GM19238 (cell line): ENCODE measurements at regions not wholly inside any gene's neighbourhood (a gene's known extent, or its start where the extent isn't known, plus 50 kb on each side); places are given as distances from the start of the nearest gene placed in this dataset.

Experiments
- DNase-seq: peaks from one replicate; pipeline ENCODE4 v3.0.0; 2011; ENCODE audit warnings: low spot score; ENCODE audit not compliant: insufficient read length

DNA sequence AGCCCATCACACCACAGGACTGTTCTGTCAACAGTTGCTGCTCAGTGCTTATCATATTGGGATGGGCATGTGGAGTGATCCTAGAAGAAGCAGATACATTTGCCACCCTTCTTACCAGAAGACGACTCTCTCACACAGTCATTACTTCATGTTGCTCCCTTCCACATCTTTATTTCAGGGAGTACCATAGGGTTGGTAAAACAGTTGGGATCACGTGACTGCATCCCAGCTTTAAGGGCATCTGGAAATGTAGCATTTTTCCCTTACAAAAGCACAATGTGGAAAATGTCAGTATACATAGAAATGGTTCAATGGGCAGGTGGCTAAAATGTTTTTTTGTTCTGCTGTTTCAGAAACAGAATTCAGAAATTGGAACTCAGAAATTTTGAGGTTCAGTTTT, 791.0 kb downstream of the OTOL1 start:
- no peak for DNase-seq

DNA sequence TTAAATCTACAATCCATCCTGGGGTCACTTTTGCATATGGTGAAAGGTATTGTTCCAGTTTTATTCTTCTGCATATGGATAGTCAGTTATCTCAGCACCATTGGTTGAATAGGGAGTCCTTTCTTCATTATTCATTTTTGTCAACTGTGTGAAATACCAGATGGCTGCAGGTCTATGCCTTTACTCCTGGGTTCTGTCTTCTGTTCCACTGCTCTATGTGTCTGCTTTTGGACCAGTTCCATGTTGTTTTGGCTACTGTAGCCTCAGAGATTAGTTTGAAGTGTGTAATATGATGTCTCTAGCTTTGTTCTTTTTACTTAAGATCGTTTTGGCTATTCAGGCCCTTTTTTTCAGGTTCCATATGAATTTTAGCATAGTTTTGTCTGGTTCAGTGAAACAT, 795.8 kb downstream of the OTOL1 start:
- no peak for DNase-seq

DNA sequence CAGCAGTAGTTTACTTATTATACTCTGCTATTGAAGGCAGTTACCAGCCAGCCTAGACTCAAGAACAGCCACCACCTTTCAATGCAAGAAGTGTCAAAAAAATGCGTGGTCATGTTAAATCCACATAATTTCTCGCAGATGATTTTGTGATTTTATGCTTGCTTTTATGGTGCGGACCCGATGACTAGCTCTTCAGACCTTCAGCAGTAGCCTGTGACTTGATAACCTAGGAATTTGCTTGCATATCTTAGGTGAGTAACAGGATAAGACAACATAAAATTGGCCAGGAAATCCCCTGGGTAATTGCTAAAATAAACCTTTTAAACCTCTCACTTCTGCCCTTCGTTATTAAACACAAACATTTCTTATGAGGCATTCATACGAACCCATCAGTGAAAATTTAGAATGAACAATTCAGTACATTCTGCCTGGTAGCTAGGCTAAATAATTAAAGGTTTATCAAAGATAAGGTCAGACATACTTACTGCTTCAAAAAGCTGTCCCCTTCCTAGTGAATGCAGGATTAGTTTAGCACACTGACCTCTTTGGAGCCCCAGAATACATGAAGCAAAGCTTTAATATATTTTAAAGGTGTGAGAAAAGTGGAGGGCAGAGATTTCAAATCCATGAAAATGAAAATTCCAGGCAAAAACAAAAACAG, 798.8 kb downstream of the OTOL1 start:
- no peak for DNase-seq

DNA sequence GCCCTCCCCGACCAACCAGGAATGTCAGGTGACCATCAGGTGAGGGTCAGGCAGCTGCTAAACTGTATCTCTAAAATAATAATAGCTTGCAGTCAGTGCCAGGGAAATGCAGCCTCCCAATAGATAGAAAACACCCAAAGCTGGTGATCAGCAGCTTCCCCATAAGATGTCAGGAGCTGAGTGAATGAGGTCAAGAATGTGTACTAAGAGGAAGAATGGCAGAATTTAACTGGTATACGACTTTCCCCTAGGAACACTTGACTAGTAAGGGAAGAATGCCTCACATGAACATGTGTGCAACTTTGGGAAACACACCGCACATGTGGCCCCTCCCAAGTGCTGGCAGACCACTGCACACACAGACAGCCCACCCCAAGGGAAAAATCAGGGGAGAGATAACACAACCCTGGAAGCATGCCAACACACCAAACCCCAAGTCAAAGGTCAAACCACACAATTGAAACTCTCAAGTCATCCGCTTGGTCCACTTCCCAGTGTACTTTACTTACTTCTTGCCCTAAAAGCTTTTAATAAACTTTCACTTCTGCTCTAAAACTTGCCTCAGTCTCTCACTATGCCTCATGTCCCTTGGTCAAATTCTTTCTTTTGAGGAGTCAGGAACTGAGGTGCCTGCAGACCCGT, 806.5 kb downstream of the OTOL1 start:
- DNase-seq: no peak

DNA sequence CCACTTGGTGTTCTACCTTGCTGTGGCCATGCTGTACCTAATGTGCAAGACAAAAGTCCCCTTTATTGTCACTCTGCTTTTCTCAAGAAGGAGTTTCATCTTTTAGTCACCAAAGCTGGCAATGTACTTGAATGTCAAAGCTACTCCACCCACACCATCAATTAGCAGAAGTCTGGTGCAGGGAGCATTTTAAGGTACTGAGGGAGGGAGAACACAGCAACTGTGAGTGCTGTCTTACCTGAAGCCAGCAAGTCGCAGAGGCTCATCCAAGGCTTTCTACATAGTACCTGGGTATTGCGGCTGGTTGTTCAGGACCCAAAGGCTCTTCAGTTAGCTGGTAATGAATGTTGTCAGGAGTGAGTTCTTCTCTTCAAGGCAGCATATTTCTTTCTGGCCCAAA, 820.4 kb downstream of the OTOL1 start:
- no peak for DNase-seq

DNA sequence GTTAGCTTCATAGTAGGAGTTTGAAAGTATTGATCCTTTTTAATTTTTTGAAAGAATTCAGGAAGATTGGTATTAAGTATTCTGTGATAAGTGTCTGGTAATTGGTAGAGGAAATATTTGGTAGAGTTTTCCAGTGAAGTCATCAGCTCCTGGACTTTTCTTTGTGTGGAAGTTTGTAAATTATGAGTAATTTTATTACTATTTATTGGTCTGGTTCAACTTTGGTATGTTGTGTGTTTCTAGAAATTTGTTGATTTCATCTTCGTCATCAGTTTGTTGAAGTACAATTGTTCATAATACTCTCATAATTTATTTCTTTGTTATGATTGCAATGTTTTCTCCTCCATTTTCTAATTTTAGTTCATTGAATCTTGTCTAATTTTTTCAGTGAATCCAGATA, 832.0 kb downstream of the OTOL1 start:
- no peak for DNase-seq

DNA sequence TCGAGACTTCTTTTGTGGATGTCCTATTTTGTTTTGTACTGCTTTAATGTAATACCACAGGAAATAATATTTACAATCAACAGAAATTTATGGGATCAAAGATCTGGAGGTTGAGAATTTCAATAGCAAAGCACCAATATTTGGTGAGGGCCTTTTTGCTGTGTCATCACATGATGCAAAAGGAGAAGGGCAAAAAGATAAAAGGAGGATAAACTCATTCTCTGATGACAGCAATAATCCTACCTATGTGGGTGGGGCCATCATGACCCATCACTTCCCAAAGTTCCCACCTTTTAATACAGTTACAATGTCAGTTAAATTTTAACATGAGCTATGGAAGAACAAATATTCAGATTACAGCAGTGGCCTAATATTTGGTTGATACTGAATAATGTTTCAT, 832.9 kb downstream of the OTOL1 start:
- no peak for DNase-seq

DNA sequence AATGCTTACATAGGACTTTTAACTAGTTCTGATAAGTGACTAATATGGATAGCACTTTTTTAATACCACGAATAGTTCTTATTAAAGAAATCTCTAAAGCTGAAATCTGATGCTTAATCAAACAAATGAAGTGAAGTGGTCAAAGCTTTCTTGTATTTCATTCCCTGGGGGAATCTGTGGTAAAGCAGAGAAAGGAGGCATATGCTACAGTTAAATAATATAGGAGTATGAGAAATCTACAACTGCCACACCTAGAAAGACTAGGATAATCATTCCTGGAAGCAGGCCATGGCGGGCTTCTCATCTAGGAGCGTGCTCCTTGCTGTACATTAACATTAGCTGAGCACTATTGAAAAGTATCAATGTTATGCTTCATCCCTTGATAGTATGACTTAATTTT, 835.7 kb downstream of the OTOL1 start:
- no peak for DNase-seq

DNA sequence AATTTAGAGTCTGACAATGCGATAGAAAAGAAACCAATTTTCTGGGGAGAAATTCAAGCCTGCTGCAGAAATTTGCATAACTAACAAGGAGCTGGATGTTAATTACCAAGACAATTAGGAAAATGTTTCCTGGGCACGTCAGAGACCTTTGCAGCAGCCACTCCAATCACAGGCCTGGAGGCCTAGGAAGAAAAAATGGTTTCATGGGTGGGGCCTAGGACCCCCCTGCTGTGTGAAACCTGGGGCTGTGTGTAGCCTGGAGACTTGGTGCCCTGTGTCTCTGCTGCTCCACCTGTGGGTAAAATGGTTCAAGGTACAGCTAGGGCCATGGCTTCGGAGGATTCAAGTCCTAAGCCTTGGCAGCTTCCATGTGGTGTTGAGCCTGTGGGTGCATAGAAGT, 837.9 kb downstream of the OTOL1 start:
- DNase-seq: no peak

DNA sequence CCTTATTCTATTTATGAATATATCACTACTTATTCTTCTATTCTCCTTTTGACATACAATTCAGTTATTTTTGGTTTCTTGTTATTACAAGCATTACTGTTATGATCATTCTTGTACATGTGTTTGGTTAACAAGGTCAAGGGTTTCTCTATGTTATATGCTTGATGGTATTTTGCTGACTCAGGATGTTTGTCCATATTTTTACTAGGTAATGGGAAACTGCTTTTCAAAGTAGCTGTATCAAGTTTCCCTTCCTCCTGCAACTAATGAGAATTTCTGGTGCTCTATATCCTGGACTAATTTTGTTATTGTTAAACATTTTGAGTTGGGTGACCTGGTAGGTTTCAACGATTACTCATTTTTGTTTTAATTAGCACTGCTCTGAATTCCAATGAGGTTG, 841.0 kb downstream of the OTOL1 start:
- DNase-seq: no peak

DNA sequence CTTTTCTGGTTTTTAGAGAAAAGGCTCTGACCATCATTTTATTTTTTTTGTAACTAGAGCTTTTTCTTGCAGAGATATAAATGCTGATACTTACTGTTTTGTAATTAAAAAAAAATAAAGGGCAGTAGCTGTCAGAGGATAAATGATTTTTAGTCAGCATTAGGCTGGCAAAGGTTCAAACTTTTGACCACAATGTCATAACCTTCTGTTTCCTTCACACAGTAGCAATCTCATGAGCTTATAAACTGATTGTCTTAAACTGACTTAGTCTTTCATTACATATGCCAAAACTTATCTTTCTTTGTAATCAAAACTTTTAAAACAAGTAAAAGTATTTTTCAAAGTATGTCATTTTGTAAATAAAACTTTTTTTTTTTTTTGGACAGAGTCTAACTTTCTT, 841.9 kb downstream of the OTOL1 start:
- no peak for DNase-seq

DNA sequence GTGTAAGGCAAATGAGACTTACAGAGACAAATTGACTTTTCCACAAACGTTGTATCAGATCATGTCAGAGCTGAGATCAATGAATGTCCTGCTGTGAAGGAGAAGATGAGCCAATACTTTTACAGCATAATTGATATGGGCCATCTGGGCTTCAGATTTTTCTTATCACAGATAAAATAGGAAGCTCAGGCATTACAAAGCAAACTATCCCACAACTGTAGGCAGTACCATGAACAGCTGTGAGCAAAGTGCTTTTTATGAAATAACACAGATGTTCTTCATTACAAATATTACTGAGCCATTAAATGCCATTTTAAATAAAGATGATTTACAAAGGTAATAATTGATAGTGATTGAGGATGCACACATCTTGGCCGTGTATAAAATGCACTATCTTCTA, 852.3 kb downstream of the OTOL1 start:
- no peak for DNase-seq

DNA sequence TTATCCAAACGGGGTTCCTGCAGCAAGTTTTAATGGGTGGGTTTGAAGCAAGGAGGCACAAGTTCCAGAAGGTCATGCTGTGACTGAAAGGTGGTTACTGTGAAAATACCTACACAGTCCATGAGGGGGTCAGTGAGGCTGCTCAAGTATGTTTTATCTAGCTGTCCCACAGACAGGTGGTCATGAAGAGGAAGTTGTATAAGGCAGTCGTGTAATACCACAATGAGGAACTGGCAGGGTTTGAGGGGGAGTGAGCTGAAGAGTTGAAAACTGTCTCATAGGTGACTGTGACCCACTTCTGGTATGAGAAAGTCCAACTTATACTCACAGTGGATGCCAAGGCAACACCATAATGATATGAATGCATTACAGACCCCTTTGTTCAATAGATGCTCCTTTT, 856.8 kb downstream of the OTOL1 start:
- no peak for DNase-seq

DNA sequence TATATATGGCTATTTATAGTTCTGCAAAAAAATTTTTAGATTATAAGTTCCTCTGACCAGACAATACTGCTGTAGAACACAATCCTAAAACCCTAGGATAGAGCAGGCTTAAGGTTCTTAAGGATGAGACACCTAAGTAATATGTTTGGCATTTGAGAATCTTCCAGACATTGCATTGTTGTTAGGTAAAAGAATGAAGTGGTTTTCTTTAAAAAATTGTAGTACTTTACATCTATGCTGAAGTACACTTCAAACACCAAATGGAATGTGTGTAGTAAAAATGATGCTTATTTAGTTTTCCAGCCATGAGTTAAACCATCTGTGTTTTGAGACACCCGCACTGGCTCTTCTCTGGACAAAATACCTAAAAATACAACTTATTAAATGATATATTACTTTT, 857.7 kb downstream of the OTOL1 start:
- no peak for DNase-seq

DNA sequence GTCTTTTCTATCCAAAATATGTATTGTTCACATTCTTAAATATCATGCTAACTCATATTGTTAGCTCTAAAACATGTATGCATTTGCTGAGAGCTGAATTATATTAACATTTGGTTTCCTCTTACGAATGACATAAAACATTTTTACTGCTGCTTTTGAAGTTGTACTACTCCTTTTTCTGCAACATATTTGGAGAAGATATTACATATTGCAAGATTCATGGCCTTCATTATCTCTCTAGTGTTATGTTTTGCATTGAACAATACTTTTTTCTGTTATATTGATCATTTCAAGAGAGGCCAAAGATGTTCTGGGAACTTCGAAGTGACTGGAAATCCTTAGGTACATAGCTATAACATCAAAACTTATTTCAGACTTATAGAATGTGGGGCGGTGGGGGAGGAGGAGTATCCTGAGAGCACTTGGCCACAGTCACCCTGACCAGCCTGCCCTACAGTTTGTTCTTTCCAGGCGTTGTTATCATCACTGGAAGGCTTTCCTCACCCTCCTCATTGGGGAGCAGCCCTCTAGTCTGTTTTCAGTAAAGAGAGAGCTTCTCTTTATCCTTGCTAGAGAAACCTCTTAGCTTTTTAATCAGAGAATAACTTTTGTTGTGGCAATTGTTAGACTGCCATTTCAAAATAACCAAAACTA, 868.6 kb downstream of the OTOL1 start:
- DNase-seq: no peak

DNA sequence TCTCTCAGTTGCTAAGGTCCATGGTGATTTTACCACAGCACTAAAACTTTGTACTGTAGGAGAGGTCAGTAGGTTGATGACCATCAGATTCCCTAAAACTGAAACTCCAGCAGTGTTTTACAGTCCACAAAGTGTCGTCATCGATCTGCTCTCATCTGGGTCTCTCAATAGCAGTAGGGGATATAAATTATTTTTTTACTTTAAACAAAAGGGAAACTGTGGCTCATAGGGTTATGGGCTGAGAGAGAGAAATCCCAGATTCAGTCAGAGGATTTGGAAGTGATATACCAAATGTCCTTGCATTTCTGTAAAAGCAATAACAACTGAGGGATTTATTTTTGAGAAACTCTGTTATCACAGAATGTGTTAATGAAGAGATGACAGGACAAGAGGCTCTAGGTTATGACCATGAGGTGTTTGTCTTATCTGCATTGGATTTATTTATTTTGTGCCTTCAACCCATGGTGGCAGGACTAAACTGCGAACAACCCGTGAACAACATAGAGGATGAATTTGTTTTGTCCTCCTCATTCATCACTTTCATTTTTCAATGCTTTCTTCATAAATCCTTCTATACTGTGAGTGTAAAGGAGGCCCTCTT, 869.7 kb downstream of the OTOL1 start:
- no peak for DNase-seq

DNA sequence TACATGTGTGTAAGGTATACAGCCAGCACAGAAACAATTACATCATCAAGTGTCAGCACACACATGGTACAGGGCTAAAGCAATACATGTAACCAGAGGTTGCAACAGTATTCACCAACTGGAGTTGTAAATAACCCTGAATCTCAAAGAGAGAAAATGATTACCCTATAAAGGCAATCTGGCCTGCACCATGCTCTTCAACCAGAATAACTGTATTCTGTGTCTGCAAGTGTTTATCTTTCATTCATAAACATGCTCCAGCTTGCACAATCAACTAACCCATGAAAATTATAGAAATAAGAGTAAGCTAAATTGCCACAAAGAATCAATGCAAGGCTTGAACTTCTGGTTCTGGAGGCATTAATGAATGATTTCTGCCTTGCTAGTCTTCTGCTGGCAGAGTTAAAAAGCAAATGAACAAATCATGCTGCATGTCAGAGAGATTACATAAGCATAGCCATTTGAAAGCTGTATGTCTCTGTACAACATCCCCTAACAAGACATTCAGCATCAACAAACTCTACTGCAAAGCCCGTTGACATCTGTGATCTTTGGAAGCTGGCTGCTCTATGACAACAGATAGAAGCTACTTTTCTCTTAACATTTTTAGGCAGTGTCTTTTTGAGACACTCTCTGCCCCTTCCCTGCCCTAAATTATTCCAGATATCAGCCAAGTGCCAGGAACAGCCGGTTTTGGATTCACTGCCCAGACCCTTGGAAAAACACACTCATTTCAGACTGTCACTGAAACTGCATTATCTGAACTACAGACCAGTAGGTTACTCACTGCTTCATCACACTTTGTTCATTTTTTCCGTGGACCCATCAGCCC, 871.0 kb downstream of the OTOL1 start:
- DNase-seq: no peak

DNA sequence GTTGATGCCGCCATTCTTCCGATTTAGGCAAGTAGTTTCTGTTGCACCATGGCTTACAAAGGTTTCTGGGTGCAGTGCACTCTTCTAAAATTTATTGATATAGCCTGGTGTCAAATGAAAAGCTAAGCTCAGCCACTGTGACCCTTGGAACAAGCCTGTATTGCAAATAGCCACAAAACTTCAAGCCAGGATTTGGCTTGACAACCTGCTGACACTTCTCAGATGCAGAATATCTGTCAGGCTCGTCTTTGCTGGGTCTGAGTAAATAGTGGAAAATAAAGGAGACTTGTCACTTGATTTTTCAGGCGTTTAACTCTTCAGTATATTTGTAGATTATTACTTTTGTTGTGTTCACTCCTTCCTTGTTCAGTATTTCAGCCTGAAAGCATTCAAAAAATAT, 871.8 kb downstream of the OTOL1 start:
- no peak for DNase-seq

DNA sequence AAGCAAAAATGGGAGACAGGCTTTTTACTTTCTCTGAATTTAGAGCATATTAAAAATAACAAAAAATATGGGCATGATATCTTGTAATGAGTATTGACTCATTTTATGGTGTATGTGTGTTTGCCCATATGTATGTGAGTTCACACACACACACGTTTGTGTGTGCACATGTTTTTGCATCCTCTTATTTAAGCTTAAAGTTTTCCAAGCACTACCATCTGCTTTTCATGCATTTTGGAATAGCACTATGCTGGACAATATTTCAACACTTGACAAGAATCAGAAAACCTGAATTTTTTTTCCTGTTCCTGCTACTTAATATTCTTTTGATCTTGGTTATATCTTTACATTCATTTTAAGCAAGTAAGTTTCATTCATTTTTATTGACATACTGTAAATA, 872.7 kb downstream of the OTOL1 start:
- no peak for DNase-seq

DNA sequence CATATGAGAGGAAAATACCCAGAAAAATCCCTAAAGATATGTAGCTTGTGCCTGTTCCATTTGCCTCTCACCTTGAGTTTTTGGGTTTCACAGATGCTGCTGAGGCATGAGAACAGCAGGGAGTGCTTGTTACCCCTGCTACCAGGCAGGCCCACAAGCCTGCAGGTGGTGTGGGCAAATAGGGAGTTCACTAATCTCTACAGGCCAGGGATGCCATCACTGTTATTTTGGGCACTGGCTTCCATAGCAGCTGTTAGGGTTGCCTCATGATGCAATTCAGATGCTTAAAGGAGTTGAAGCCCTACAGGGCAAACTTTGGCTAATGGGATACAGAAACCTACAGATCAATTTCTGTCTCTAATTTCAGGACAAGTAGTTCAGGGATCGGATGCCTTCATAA, 873.5 kb downstream of the OTOL1 start:
- no peak for DNase-seq

DNA sequence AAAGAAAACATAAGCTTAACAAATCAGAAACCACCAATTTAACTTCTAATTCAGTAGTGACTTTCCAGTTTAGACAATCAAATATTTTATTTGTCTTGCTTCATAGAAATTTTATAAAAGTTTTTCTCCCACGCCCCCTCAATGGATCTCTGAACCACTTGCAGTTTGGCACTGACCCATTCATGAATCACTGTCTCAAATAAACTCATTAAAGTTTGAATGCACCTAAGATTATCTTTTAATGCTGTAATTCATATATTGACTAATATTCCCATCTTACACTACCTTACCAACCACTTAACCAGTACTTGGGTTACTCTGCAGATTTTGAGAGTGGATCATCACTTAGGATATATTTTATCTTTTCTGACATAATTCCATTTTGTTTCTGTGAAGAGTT, 880.2 kb downstream of the OTOL1 start:
- DNase-seq: no peak

DNA sequence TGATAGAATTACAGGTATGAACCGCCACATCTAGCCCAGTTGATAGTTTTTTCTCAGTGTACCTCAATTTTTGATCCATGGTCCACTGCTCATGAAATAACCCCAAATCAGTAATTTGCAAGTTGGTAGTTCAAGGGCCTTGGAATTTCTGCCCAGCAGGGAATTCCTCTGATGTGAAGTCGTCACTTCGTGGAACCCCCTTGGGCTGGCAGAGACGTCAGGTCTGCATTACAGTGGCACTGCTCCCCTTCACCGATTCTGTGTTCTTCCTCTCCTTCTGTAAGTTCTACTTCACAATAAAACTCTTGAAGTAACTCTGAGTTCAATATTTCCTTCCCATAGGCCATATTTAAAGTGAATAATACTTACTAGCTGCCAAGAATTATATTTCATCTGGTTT, 881.0 kb downstream of the OTOL1 start:
- DNase-seq: no peak
